Inflammatory macrophage (primary cell): ENCODE measurements at regions not wholly inside any gene's neighbourhood (a gene's known extent, or its start where the extent isn't known, plus 50 kb on each side); places are given as distances from the start of the nearest gene placed in this dataset.

Source experiments
- DNase-seq, 2 donors: peaks; one replicate each; pipeline ENCODE4 v3.0.0-alpha.2; 2020 to 2022

DNA sequence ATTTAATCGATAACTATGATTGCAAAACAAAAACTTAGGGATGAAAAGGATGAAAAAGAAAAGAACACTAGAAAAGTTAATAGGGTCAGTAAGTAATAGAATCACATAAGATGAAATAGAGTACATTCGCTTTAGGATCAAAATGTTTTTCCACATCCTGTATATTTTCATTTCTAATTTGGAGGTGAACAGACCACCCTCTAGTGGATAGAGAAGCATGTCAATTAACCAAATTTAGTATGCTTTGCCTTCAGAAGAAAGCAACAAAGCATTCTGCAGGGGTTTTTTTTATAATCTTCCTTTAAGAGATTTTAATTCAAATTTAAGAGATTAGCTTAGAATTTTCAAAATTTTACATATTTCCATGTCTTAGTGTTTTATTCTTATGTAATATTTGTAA, 611.0 kb upstream of the SGCG start:
- DNase-seq = no peak

DNA sequence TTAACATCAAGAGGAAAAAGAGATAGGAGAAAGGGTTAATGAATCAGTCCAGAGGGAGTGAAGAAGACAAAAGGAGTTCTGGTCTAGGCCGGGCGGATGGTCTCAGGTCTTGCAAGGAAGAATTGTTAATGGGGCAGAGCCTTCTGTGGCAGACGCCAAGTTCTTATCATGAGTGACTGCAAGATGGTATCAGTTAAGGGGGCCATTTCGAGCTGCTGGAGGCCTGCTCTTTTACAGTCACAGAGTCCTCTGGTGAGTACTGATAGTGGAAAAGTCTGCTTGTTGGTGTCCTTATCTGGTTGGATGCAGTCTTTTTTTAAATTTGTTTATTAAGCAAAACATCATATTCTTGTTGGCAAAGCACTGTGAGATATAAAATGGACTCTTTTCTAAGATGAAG, 590.9 kb upstream of the SGCG start:
- DNase-seq = no peak

DNA sequence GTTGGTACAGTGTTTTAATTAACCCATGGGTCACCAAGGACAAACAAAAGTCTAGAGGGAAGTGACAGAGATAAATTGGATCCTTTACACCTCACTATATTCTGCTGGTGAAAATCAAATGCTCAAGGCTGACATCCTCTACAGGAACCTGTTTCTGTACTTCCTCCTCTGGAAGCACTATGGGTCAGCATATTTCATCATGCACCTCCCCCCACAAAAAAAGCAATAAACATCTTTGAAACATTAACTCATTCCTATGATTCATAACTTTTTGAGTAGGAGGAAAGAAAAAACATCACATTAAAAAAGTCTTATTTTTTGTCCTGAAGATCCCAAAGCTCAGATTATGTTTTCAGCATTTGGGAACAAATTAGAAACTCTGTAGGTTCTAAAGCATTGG, 588.3 kb upstream of the SGCG start:
- DNase-seq = no peak

GRCh38 chr13:22594041-22594440, 586.7 kb upstream of the SGCG start:
- DNase-seq = no peak

GRCh38 chr13:22596171-22596863, 584.5 kb upstream of the SGCG start:
- no peak for DNase-seq

GRCh38 chr13:22599156-22599555, 581.6 kb upstream of the SGCG start:
- no peak for DNase-seq

GRCh38 chr13:22618002-22618401, 562.8 kb upstream of the SGCG start:
- no peak for DNase-seq

GRCh38 chr13:22625691-22626090, 555.1 kb upstream of the SGCG start:
- no peak for DNase-seq

GRCh38 chr13:22629374-22629773, 551.4 kb upstream of the SGCG start:
- no peak for DNase-seq

- no peak for DNase-seq
These were observed 538.7 kb upstream of the SGCG start for GRCh38 chr13:22642088-22642487.

GRCh38 chr13:22644941-22645340, 535.8 kb upstream of the SGCG start:
- DNase-seq = no peak

DNA sequence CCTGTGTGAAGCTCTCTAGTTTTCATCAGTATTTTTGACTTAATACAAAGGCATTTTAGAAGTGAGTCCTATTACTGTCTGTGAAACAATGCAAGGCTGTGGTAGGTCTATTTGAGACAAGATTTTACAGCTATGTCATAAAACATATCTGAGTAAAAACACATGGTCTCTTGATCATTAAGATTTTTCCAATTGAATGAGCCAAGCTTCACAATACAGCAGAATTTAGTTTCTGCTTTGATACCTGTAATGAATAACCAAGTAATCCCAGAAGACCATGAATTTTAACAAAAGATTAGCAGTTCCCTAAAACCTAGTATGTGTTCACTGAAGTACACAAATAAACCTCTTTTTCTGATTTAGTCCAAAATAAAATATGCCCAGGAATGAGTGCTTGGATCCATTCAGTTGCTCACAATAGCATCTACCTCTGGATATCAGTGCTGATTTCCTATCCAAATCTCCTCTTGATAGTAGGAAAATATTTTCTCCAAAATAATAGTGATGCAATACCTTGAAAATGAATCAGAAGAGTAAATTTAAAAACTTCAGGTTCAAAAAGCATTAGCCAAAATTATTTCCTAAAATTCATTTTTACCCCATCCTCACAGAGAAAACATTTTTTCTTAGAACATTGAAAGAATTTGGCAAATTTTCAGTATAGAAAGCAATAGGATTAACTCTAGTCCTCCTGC, 533.5 kb upstream of the SGCG start:
- no peak for DNase-seq

GRCh38 chr13:22648320-22648801, 532.4 kb upstream of the SGCG start:
- no peak for DNase-seq

GRCh38 chr13:22652796-22653195, 528.0 kb upstream of the SGCG start:
- DNase-seq = no peak

DNA sequence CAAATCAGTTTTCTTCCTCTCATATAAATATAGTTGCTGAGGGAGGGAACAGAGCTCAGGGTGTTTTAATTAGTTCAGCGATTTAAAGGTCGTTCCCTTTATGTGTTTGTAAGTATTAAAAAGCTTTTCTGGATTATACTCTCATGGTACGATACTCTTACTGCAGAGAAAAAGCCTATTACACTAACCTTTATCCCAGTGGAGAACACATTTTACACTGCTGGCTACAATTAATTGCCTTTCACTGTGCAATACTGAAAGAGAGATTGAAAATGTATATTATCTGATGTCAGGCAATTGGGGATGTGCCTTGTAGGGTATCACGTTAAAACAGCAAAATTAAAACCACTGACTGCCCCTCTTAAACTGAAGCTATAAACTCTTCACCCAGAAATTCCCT, 526.9 kb upstream of the SGCG start:
- no peak for DNase-seq

- no peak for DNase-seq
These were observed 525.5 kb upstream of the SGCG start for GRCh38 chr13:22655106-22655852.

GRCh38 chr13:22662771-22663170, 518.0 kb upstream of the SGCG start:
- no peak for DNase-seq

- no peak for DNase-seq
These were observed 515.3 kb upstream of the SGCG start for GRCh38 chr13:22665506-22665905.

DNA sequence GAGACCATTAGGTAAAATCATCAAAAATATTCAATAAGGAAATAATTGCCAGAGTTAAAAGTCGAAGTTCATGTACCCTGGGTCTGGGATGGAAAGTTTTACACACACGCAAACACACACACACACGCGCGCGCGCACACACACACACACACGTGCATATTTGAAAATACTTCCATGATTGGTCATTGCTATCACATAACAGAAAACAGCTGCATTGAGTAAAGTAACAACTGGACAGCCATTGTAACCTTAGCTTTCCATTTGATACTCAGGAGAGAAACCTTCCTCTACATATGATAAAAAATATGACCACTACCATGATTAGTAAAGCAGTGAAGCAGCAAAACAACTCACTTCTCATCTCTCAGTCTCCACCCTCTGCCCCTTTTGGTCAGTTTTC, 490.0 kb upstream of the SGCG start:
- no peak for DNase-seq

DNA sequence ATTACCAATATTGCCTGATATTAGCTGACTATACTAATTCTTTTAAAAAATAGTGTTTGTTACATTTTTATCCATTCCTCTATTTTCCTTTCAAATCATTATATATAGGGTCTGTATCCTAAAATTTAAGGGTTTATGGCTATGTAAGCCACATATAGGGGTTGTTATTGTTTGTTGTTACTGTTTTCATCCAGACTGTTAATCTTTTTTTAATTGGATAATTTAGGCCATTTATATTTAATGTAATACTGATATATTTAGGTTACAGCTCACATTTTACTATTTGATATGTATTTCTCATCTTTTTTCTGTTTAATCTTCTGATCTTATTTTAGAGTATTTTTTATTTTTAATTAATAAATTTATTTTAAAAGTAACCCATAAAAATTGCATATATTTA, 487.1 kb upstream of the SGCG start:
- DNase-seq = no peak

DNA sequence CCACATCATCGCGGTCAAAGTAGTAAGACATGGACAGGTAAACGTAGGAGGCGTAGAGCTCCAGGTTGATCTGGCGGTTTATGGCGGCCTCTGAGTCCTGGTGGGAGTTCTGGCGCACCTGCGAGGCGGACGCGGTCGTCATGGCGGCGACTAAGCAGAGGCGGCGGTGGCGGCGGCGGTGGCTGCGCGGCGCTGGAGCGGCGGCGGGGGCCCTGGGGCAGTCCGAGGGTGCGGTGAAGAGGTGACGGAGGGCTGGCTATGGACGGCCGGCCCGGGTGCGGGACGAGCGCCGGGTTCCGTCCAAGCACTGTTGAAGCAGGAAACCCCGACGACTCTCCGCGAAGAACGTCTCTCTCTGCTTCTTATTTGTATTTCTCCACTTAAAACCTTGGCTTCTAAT, 484.3 kb upstream of the SGCG start:
- DNase-seq = no peak

- DNase-seq = no peak
These were observed 482.3 kb upstream of the SGCG start for GRCh38 chr13:22698467-22698866.

GRCh38 chr13:22700246-22700887, 480.4 kb upstream of the SGCG start:
- no peak for DNase-seq
